ENCODE measurements at regions not wholly inside any gene's neighbourhood (a gene's known extent, or its start where the extent isn't known, plus 50 kb on each side); places are given as distances from the start of the nearest gene placed in this dataset.

- H3K14ac ChIP-seq (replicated peaks; ENCODE audit: low read depth, low read length) = no peak overlapping the region
- ATAC-seq (ENCODE audit: low read depth) (no peak), DNase-seq (no peak)
- H3K79me1 ChIP-seq (ENCODE audit: low read depth in 1 of 2, low read length in 2 of 2) = no peaks in the 10 kb centered on the region
- H4K8ac ChIP-seq (ENCODE audit: low read depth in 2 of 2, low read length in 2 of 2) = no peak overlapping the region
- no peaks in the 10 kb centered on the region for H3K9me3 ChIP-seq (ENCODE audit: control insufficient read depth, insufficient read depth, low read length)
- H3K18ac ChIP-seq (ENCODE audit: low read depth, low read length) = no peak overlapping the region
- BruUV-seq (replicated peaks) = no TSS peak
- no peak overlapping the region for H2AK9ac ChIP-seq (replicated peaks; ENCODE audit: low read depth, low read length, poor library complexity)
- ChIA-PET CTCF (interaction anchor here (1.1 kb wide), 1 partner anchor 10 kb away, joined by 4 read pairs; no protein-coding TSS in a partner anchor), POLR2A (ENCODE audit: unreplicated experiment) (no interaction called here)
- no peak overlapping the region for H2AK5ac ChIP-seq (ENCODE audit: low read depth, low read length)
- TF ChIP-seq RCOR1 (IDR thresholded peaks at IDR 0.05; ENCODE audit: insufficient replicate concordance, low read length) = no peak
- TF ChIP-seq RAD21 (IDR thresholded peaks at IDR 0.05; ENCODE audit: low read length) = no peak
- TF ChIP-seq MAFK (IDR thresholded peaks at IDR 0.05; ENCODE audit: low read depth, low read length) = no peak
- no peak for TF ChIP-seq SMC3 (IDR thresholded peaks at IDR 0.05; ENCODE audit: low read depth, low read length)
- TF ChIP-seq POLR2A (IDR thresholded peaks at IDR 0.05; ENCODE audit: low read depth, low read length) = no peak
- H3K9me1 ChIP-seq (ENCODE audit: insufficient read depth, low read length) = no peaks in the 10 kb centered on the region
- H3K27me3 ChIP-seq (ENCODE audit: control insufficient read depth, insufficient read depth, low read length) = peaks cover 2% of the 10 kb centered on the region
- peak overlapping the region; percentile 39 for H2AFZ ChIP-seq (replicated peaks; ENCODE audit: low read length, poor library complexity)
- H3K27ac ChIP-seq (ENCODE audit: insufficient read depth, low read length) = no peak overlapping the region
- dilution Hi-C loops (cut with HindIII; ENCODE audit: low sequenced_read_pairs, unreplicated experiment) = no loop called here
- H3K4me2 ChIP-seq (ENCODE audit: low read depth, low read length) = no peak overlapping the region
- H2BK120ac ChIP-seq (ENCODE audit: low read depth, low read length) = no peak overlapping the region
- no peak overlapping the region for H2BK20ac ChIP-seq (ENCODE audit: low read depth, low read length)
- no peak overlapping the region for H4K5ac ChIP-seq (ENCODE audit: low read depth, low read length)
- H3K4me1 ChIP-seq (ENCODE audit: control insufficient read depth, insufficient read depth, low read length) = no peaks in the 10 kb centered on the region
- H3K56ac ChIP-seq (ENCODE audit: extremely low read depth, insufficient read depth, low read length) = no peak overlapping the region
- intact Hi-C loops (cut with micrococcal nuclease) = no loop called here
- H3K9ac ChIP-seq (ENCODE audit: low read depth, low read length) = no peak overlapping the region
- no peaks in the 10 kb centered on the region for H3K36me3 ChIP-seq (ENCODE audit: control insufficient read depth, insufficient read depth, low read length)
- H3K23ac ChIP-seq (ENCODE audit: low read depth, low read length) = no peak overlapping the region
- H3K4ac ChIP-seq (ENCODE audit: low read depth, low read length) = no peak overlapping the region
- H3K4me3 ChIP-seq (ENCODE audit: insufficient read depth, low read depth, low read length) = no peak overlapping the region
- H2BK15ac ChIP-seq (ENCODE audit: low read depth, low read length) = no peak overlapping the region
- 100% methylated on average over 2 of the region's 15 CpGs; no CpG with 5 or more reads in 1 of the 2 experiments for WGBS, 2 experiments (ENCODE audit: extremely low coverage in 2 of 2, insufficient read length in 1 of 2)
- in situ Hi-C loops (cut with MboI; ENCODE audit: low sequenced_read_pairs) = no loop called here
- H4K20me1 ChIP-seq (ENCODE audit: insufficient read depth, low read length) = no peaks in the 10 kb centered on the region
- no peak overlapping the region for H4K91ac ChIP-seq (ENCODE audit: insufficient read depth, low read depth, low read length)
- no peak overlapping the region for H2BK5ac ChIP-seq (ENCODE audit: low read depth, low read length, poor library complexity, severe bottlenecking)
Observed at GRCh38 chr1:116311756-116312680, 61.0 kb upstream of the ATP1A1 start.
